ENCODE measurements at regions not wholly inside any gene's neighbourhood (a gene's known extent, or its start where the extent isn't known, plus 50 kb on each side); places are given as distances from the start of the nearest gene placed in this dataset.

DNA sequence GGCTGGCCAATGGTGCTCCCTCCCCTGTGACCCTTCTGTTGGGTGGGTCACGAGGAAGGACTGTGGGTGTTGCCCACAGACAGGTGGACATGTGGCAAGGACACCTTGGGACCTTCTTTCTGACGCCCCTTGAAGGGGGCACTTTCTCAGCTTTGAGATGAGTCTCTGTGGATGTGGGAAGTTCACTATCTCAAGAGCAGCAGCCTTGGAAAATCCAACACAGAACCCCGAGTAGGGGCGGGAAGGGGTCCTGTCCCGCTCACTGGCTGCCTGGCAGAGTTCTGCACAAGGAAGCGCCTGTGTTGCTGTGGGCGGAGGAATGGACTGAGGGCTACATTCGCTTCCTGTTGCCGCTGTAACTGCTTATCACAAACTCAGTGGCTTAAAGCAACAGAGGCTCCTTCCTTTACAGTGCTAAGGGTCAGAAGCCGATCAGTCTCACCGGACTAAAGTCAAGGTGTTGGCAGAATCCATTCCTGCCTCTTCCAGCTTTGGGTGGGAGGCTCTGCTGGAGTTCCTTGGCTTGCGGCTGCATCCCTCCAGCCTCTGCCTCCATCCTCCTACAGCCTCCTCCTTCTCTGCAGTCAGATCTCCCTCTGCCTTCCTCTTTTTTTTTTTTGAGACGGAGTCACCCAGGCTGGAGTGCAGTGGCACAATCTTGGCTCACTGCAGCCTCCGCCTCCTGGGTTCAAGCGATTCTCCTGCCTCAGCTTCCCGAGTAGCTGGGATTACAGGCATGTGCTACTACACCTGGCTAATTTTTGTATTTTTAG, 305.2 kb downstream of the SEC14L1 start:
- H3K36me3 Mint-ChIP-seq (ENCODE audit: low read depth): peaks cover 17% of the 10 kb centered on the region
- intact Hi-C loops (cut with micrococcal nuclease): loop anchor here (1.0 to 5.0 kb wide), 3 partner anchors 7 to 201 kb away; no protein-coding TSS in a partner anchor

DNA sequence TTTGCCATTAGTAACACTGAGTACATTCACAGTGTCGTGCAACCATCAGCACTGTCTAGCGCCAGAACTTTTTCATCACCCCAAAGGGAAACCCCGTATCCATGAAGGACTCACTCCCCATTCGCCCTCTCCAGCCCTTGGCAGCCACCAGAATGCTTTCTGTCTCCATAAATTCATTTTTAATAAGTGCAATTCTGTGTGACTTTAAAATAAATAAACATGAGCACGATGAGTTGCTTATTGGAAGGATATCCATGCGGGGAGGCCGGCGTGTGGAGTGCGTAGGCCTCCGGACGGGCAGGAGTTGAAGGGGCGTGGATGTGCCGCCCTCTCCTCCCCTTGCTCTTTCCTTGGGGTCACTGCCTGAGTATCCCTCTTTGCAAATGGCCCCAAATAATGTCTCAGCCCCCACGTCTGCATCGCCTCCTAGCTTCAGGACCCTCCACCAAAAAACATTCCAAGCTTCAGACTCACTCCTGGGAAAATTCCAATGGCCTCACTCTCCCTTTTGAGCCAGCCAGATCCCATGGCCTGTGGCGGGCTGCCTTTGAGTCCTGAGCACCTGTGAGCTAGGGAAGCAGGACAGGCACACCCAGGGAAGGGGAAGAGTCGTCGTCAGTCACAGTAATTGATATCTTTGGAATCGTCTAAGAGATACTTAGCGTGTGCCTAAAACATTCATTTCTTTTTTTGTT, 306.3 kb downstream of the SEC14L1 start:
- no peak for DNase-seq (ENCODE audit: low spot score)
- peak overlapping the region; percentile 99 for H3K27ac Mint-ChIP-seq
- peaks cover 22% of the 10 kb centered on the region for H3K36me3 Mint-ChIP-seq (ENCODE audit: low read depth)
- no peaks in the 10 kb centered on the region for H3K9me3 Mint-ChIP-seq
- H3K4me3 Mint-ChIP-seq (ENCODE audit: low read depth): peak overlapping the region; percentile 77
- no peaks in the 10 kb centered on the region for H3K27me3 Mint-ChIP-seq (ENCODE audit: low read depth)
- intact Hi-C loops (cut with micrococcal nuclease): loop anchor here (5.0 kb wide), 1 partner anchor 200 kb away; no protein-coding TSS in a partner anchor
- H3K4me1 Mint-ChIP-seq (ENCODE audit: low read depth): peaks cover 67% of the 10 kb centered on the region

More for the DNA sequence above, 305.2 kb downstream of the SEC14L1 start:
- H3K27me3 Mint-ChIP-seq (ENCODE audit: low read depth): no peaks in the 10 kb centered on the region
- peak; percentile 73 for DNase-seq (ENCODE audit: low spot score)
- H3K4me3 Mint-ChIP-seq (ENCODE audit: low read depth): peak overlapping the region; percentile 77
- no peaks in the 10 kb centered on the region for H3K9me3 Mint-ChIP-seq
- peaks cover 78% of the 10 kb centered on the region for H3K4me1 Mint-ChIP-seq (ENCODE audit: low read depth)
- peak overlapping the region; percentile 99 for H3K27ac Mint-ChIP-seq

DNA sequence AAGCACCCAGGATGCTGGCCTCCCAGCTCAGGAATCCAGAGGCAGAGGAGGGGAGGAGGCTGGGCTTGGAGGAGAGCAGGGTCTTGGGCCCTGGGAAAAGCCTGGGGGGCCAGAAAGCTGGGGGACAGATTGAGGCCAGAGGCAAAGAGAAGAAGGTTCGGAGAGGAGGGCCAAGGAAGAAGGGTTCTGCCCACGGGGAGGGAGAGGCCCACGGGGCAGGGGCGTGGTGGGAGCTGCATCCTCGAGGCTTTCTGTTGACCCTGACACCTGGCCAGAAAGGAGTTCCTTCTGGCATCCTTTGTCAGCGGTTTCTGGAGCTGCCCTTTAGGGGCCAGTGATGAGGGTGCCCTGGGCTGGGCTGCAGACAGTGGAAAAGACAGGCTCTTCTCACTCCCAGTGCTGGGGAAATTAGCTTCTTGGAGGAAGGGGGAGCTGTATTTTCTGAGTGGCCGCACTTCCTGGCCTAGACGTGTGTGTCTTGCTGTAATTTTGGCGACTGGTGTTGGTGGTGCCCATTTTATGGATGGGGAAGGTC, 308.7 kb downstream of the SEC14L1 start:
- intact Hi-C loops (cut with micrococcal nuclease): loop anchor here (5.0 kb wide), 1 partner anchor 198 kb away; no protein-coding TSS in a partner anchor
- peak overlapping the region; percentile 99 for H3K4me3 Mint-ChIP-seq (ENCODE audit: low read depth)
- peaks cover 45% of the 10 kb centered on the region for H3K36me3 Mint-ChIP-seq (ENCODE audit: low read depth)
- no peaks in the 10 kb centered on the region for H3K9me3 Mint-ChIP-seq
- peak overlapping the region; percentile 93 for H3K27ac Mint-ChIP-seq
- H3K4me1 Mint-ChIP-seq (ENCODE audit: low read depth): peaks cover 62% of the 10 kb centered on the region
- no peaks in the 10 kb centered on the region for H3K27me3 Mint-ChIP-seq (ENCODE audit: low read depth)
- no peak for DNase-seq (ENCODE audit: low spot score)

GRCh38 chr17:77449908-77450741, 309.4 kb downstream of the SEC14L1 start:
- Mint-ChIP-seq H3K27ac (peak overlapping the region; percentile 93), H3K36me3 (ENCODE audit: low read depth) (peaks cover 52% of the 10 kb centered on the region), H3K4me3 (ENCODE audit: low read depth) (peak overlapping the region; percentile 99), H3K9me3 (no peaks in the 10 kb centered on the region), H3K4me1 (ENCODE audit: low read depth) (peaks cover 57% of the 10 kb centered on the region), H3K27me3 (ENCODE audit: low read depth) (no peaks in the 10 kb centered on the region)
- intact Hi-C loops (cut with micrococcal nuclease): loop anchor here (2.0 to 10.0 kb wide), 4 partner anchors 45 to 715 kb away; partner anchors contain the start of genes MFSD11, SRSF2 and TMC6
- no peak for DNase-seq (ENCODE audit: low spot score)

- Mint-ChIP-seq H3K4me3 (ENCODE audit: low read depth) (peak overlapping the region; percentile 99), H3K4me1 (ENCODE audit: low read depth) (peaks cover 56% of the 10 kb centered on the region), H3K36me3 (ENCODE audit: low read depth) (peaks cover 58% of the 10 kb centered on the region), H3K9me3 (no peaks in the 10 kb centered on the region), H3K27me3 (ENCODE audit: low read depth) (no peaks in the 10 kb centered on the region), H3K27ac (peak overlapping the region; percentile 93)
- intact Hi-C loops (cut with micrococcal nuclease): loop anchor here (2.0 to 10.0 kb wide), 3 partner anchors 46 to 716 kb away; partner anchors contain the start of genes MFSD11, SRSF2 and TMC6
- no peak for DNase-seq (ENCODE audit: low spot score)
Observed at GRCh38 chr17:77450742-77451244, 310.0 kb downstream of the SEC14L1 start.

- Mint-ChIP-seq H3K4me1 (ENCODE audit: low read depth) (peaks cover 52% of the 10 kb centered on the region), H3K4me3 (ENCODE audit: low read depth) (peak overlapping the region; percentile 99), H3K27ac (peak overlapping the region; percentile 93), H3K27me3 (ENCODE audit: low read depth) (no peaks in the 10 kb centered on the region), H3K9me3 (no peaks in the 10 kb centered on the region), H3K36me3 (ENCODE audit: low read depth) (peaks cover 62% of the 10 kb centered on the region)
- DNase-seq (ENCODE audit: low spot score): peak; percentile 68
- intact Hi-C loops (cut with micrococcal nuclease): loop anchor here (2.0 to 10.0 kb wide), 3 partner anchors 47 to 717 kb away; partner anchors contain the start of genes MFSD11, SRSF2 and TMC6
Observed at GRCh38 chr17:77451245-77451893, 310.6 kb downstream of the SEC14L1 start.

DNA sequence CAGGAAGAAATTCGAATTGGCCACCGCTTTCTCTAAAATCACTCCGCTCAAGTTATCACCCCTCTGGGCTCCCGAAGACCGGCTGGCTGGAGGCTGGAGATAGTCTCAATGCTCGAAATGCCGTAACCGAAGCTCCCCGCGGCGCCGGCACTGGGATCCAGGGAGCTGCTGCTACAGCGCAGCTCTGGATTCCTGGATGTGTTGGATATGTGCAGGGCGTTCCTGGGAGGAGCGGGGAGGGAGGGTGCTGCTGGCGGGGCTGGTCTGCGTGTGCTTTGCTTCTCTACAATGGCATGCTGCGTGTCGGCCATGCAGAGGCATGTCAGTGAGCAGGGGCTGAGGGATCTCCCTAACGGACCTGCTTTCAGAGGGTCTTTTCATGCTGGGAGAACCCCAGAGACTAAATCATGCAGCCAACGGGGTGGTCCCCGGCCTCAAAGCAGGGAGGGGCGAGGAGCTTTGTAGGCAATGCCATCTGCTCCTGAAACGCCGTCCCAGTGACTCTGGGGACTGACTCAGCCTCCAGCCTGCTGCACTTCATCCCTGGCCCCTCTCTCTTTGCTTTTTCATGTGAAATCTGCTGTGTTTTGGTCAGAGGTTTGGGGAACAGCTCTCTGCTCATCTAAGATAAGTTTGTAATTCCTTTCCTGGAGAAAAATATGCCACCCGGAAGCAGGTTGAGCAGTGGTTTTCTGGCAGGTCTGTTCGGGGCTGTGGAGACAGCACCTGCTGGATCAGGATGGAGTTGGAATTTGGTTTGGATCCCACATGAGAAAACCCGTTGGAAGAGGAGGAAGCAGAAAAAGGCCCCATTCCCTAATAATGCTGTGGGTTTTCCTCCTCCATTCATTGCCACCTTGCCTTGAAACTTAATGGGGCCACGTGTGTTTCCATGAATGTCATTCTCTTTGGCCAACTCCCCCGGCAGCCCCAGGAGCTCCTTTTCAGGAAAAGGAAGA, 311.4 kb downstream of the SEC14L1 start:
- Mint-ChIP-seq H3K4me1 (ENCODE audit: low read depth) (peaks cover 47% of the 10 kb centered on the region), H3K36me3 (ENCODE audit: low read depth) (peaks cover 62% of the 10 kb centered on the region), H3K27ac (peak overlapping the region; percentile 93), H3K27me3 (ENCODE audit: low read depth) (no peaks in the 10 kb centered on the region), H3K4me3 (ENCODE audit: low read depth) (peak overlapping the region; percentile 99), H3K9me3 (no peaks in the 10 kb centered on the region)
- no peak for DNase-seq (ENCODE audit: low spot score)
- intact Hi-C loops (cut with micrococcal nuclease): loop anchor here (2.0 to 10.0 kb wide), 4 partner anchors 21 to 717 kb away; partner anchors contain the start of genes MFSD11, SRSF2 and TMC6

GRCh38 chr17:77453613-77454241, 313.0 kb downstream of the SEC14L1 start:
- H3K36me3 Mint-ChIP-seq (ENCODE audit: low read depth): peaks cover 67% of the 10 kb centered on the region
- H3K27me3 Mint-ChIP-seq (ENCODE audit: low read depth): no peaks in the 10 kb centered on the region
- H3K27ac Mint-ChIP-seq: peak overlapping the region; percentile 93
- H3K4me1 Mint-ChIP-seq (ENCODE audit: low read depth): peaks cover 52% of the 10 kb centered on the region
- peak; percentile 52 for DNase-seq (ENCODE audit: low spot score)
- no peaks in the 10 kb centered on the region for H3K9me3 Mint-ChIP-seq
- peak overlapping the region; percentile 99 for H3K4me3 Mint-ChIP-seq (ENCODE audit: low read depth)
- intact Hi-C loops (cut with micrococcal nuclease): loop anchor here (1.0 to 10.0 kb wide), 4 partner anchors 8 to 719 kb away; partner anchors contain the start of genes MFSD11, SRSF2 and TMC6

DNA sequence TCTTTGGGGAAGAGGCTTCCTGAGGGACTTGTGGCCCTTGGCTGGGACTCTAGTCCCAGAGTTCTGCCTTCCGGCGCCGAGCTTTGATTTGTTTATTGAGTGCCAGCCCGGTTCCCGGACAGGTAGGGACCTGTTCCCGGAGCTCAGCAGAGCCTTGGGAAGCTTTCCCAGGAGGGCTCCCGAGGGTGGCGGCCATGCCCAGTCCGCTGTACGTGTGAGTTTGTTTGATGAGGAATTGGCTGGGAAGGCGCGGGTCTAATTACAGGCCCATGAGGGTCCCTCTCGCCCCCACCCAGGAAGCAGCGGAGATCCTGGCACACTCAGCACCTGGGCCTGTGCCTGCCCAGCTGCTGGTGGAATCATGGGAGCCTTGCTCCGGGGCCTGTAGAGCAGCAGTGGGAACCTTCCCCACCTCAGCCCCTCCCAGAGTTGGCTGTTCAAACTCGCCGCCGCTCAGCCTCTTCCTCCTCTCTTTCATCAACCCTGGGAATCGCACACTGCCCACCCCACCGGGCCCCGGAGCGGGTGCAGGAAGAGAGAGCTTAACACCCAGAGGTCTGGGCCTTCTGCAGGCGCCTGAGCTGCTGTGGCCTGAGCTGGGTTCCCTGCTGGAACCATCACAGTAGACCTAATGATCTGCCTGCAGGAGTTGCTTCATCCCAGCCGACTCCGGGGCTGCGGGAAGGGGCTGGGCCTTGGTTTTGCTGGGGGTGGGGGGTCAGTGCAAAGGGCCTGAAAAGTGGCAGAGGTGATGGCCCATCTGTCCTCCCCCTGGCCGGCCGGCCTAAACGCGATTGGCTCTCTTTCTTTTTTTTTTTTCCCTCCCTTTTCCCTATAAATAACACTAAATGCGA, 313.7 kb downstream of the SEC14L1 start:
- H3K27ac Mint-ChIP-seq: peak overlapping the region; percentile 93
- no peaks in the 10 kb centered on the region for H3K27me3 Mint-ChIP-seq (ENCODE audit: low read depth)
- H3K9me3 Mint-ChIP-seq: no peaks in the 10 kb centered on the region
- H3K4me1 Mint-ChIP-seq (ENCODE audit: low read depth): peaks cover 52% of the 10 kb centered on the region
- intact Hi-C loops (cut with micrococcal nuclease): loop anchor here (10.0 kb wide), 2 partner anchors 670 to 720 kb away; partner anchors contain the start of genes MFSD11, SRSF2 and TMC6
- DNase-seq (ENCODE audit: low spot score): no peak
- H3K4me3 Mint-ChIP-seq (ENCODE audit: low read depth): peak overlapping the region; percentile 99
- H3K36me3 Mint-ChIP-seq (ENCODE audit: low read depth): peaks cover 75% of the 10 kb centered on the region

All from activated T-helper 2 cell treated with anti-CD3 and anti-CD28 coated beads, Interferon-gamma antibody, Interleukin-2, Interleukin-4, amounts not matched to agents 10 μg/mL and 5 μg/mL and 100 μg/mL, durations not matched to agents 14 hours and 24 hours and 36 hours (primary cell).